Activated naive CD8-positive, alpha-beta T cell treated with anti-CD3 and anti-CD28 coated beads, Interleukin-2, amount 50 U/mL, for 24 hours (primary cell): ENCODE measurements at regions not wholly inside any gene's neighbourhood (a gene's known extent, or its start where the extent isn't known, plus 50 kb on each side); places are given as distances from the start of the nearest gene placed in this dataset.
"Not testable (repeated sequence)": the region's sequence is repeated elsewhere in the genome, so short reads cannot be mapped to it uniquely, and the experiment has no call there.

Source experiments
- ATAC-seq: fragments of 150-1000 bp; cut with Tn5 transposase; one replicate; pipeline ENCODE4 v1.10.0; 2021
- DNase-seq: peaks from one replicate; pipeline ENCODE4 v3.0.0; 2021
- H3K27ac Mint-ChIP-seq: one replicate; pipeline ENCODE4 v1.8.0; 2021; ENCODE audit warnings: mild to moderate bottlenecking, mixed read lengths
- H3K27me3 Mint-ChIP-seq: one replicate; pipeline ENCODE4 v1.8.0; 2021; ENCODE audit warnings: mixed read lengths
- H3K36me3 Mint-ChIP-seq: one replicate; pipeline ENCODE4 v1.8.0; 2021; ENCODE audit warnings: low read depth, mixed read lengths
- H3K4me1 Mint-ChIP-seq: one replicate; pipeline ENCODE4 v1.8.0; 2021; ENCODE audit warnings: mixed read lengths
- H3K4me3 Mint-ChIP-seq: one replicate; pipeline ENCODE4 v1.8.0; 2021; ENCODE audit warnings: mild to moderate bottlenecking, moderate library complexity, mixed read lengths
- H3K9me3 Mint-ChIP-seq: one replicate; pipeline ENCODE4 v1.8.0; 2021; ENCODE audit warnings: mixed read lengths

- ATAC-seq = no peak
- Mint-ChIP-seq H3K4me3 (no peak overlapping the region), H3K36me3 (peaks cover 4% of the 10 kb centered on the region), H3K27me3 (peaks cover 4% of the 10 kb centered on the region), H3K27ac (no peak overlapping the region), H3K4me1 (no peaks in the 10 kb centered on the region), H3K9me3 (peaks cover 7% of the 10 kb centered on the region)
- DNase-seq = no peak
These were observed 121.8 kb upstream of the OR4E1 start for GRCh38 chr14:21795456-21795855.

DNA sequence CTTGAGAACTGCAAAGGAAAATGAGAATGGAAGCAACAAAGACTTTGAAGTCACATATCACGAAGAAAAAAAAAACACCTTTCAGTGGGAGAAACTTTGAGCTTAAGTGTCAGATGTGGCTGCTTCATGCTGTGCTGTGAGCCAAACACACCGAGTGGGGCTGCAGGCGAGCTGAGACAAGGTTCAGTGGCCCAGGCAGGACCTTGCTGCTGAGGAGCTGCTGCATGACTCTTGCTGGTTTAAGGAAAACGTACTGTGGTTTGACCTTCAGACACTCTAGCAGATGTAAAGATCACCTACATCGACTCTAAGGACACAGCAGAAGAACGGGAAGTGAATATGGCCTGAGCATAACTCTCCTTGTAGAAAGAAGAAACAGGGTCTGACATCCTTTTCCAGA is 118.1 kb upstream of the OR4E1 start:
- H3K27me3 Mint-ChIP-seq = peaks cover 2% of the 10 kb centered on the region
- H3K27ac Mint-ChIP-seq = no peak overlapping the region
- H3K4me1 Mint-ChIP-seq = no peaks in the 10 kb centered on the region
- DNase-seq = no peak
- ATAC-seq = peak; percentile 86
- H3K9me3 Mint-ChIP-seq = peaks cover 7% of the 10 kb centered on the region
- peaks cover 4% of the 10 kb centered on the region for H3K36me3 Mint-ChIP-seq
- no peak overlapping the region for H3K4me3 Mint-ChIP-seq

- not testable (repeated sequence) for DNase-seq
These were observed 115.1 kb upstream of the OR4E1 start for GRCh38 chr14:21788687-21789086.

GRCh38 chr14:21787242-21787641 is 113.6 kb upstream of the OR4E1 start:
- H3K4me1 Mint-ChIP-seq, ATAC-seq, H3K36me3 Mint-ChIP-seq, H3K4me3 Mint-ChIP-seq, H3K27ac Mint-ChIP-seq, H3K9me3 Mint-ChIP-seq, DNase-seq: not testable (repeated sequence)
- peaks cover 16% of the 10 kb centered on the region for H3K27me3 Mint-ChIP-seq

More at GRCh38 chr14:21788687-21789086, 115.1 kb upstream of the OR4E1 start:
- H3K4me1 Mint-ChIP-seq, H3K27ac Mint-ChIP-seq, H3K4me3 Mint-ChIP-seq, ATAC-seq, H3K36me3 Mint-ChIP-seq, H3K9me3 Mint-ChIP-seq: not testable (repeated sequence)
- H3K27me3 Mint-ChIP-seq = peaks cover 14% of the 10 kb centered on the region

DNA sequence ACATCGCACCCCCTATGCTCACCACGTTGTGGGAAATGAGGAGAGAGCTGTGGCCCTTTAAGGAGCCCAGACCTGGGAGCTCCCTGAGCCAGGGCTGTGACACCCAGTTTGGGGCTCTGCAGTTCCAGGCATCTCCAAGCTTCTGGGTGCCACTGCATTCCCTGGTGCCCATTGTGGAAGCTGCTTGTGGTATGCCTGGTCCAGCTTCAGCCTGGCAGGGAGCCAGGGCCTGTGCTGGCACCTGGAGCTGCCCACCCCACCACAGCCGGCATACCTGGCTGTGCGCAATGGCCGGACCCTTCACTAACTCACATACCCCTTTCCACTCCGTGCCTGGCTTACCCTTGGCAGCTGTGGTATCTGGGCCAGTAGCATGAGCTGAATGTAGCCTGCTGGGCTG is 107.9 kb upstream of the OR4E1 start:
- H3K27ac Mint-ChIP-seq = no peak overlapping the region
- ATAC-seq = no peak
- H3K4me1 Mint-ChIP-seq = no peaks in the 10 kb centered on the region
- H3K4me3 Mint-ChIP-seq = no peak overlapping the region
- no peaks in the 10 kb centered on the region for H3K9me3 Mint-ChIP-seq
- peaks cover 24% of the 10 kb centered on the region for H3K27me3 Mint-ChIP-seq
- no peaks in the 10 kb centered on the region for H3K36me3 Mint-ChIP-seq
- no peak for DNase-seq

DNA sequence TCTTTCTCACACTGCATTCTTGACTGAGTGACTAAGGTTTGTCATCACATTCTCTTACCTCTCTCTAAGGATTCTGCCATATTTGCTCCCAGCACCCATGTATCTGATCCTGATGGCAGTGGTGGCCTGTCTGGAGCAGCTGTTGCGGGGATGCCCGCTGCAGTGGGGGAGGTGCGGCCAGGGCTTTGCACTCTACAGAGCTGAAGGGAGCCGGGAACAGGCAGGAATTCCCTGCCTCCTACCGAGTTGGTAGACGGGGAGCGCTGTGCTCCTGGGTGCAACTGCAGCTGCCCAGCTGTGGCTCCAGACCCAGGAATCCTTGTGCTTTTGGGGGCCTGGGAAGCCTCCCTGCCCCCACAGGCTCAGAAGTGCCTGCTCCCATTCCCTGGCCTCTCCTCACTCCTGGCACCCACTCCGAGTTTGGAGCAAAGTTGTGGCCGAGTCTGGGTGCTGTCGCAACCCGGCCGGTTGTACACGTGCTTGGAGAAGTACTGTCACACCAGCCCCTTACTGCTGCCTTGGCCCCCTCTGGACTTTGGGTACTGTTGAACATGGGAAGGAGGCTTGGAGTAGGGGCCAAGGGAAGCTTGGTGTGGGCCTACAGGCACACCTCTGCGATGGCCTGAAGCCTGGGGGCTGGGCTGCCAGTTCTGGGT is 106.9 kb upstream of the OR4E1 start:
- Mint-ChIP-seq H3K9me3 (no peaks in the 10 kb centered on the region), H3K27me3 (peaks cover 24% of the 10 kb centered on the region), H3K4me3 (no peak overlapping the region), H3K36me3 (no peaks in the 10 kb centered on the region), H3K27ac (no peak overlapping the region), H3K4me1 (no peaks in the 10 kb centered on the region)
- no peak for ATAC-seq
- DNase-seq = no peak

DNA sequence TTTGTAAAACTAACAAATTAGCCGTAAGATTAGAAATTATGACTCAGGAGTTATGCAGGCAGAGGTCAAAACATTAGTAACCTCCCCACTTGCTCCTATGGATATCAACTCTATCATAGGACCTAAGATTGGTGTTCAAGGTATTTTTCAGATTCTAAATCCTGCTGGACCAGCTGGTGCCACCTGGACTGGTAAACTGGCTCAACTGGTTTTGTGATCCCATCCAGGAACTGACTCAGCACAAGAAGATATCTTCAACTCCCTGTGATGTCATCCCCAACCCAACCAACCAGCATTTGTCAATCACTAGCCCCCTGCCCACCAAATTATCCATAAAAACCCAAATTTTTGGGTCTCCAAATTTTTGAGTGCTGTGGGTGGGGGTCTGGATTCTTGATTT is 98.1 kb upstream of the OR4E1 start:
- DNase-seq = no peak
- peaks cover 6% of the 10 kb centered on the region for H3K27me3 Mint-ChIP-seq

GRCh38 chr14:21768875-21769257 is 95.2 kb upstream of the OR4E1 start:
- H3K9me3 Mint-ChIP-seq = no peaks in the 10 kb centered on the region
- H3K27ac Mint-ChIP-seq = peak overlapping the region; percentile 72
- peak; percentile 33 for ATAC-seq
- H3K36me3 Mint-ChIP-seq = no peaks in the 10 kb centered on the region
- H3K27me3 Mint-ChIP-seq = peaks cover 2% of the 10 kb centered on the region
- no peaks in the 10 kb centered on the region for H3K4me1 Mint-ChIP-seq
- H3K4me3 Mint-ChIP-seq = peak overlapping the region; percentile 67
- no peak for DNase-seq

More for the DNA sequence above, 98.1 kb upstream of the OR4E1 start:
- Mint-ChIP-seq H3K36me3 (no peaks in the 10 kb centered on the region), H3K4me1 (no peaks in the 10 kb centered on the region), H3K4me3 (no peak overlapping the region), H3K27ac (no peak overlapping the region), H3K9me3 (no peaks in the 10 kb centered on the region)
- no peak for ATAC-seq

DNA sequence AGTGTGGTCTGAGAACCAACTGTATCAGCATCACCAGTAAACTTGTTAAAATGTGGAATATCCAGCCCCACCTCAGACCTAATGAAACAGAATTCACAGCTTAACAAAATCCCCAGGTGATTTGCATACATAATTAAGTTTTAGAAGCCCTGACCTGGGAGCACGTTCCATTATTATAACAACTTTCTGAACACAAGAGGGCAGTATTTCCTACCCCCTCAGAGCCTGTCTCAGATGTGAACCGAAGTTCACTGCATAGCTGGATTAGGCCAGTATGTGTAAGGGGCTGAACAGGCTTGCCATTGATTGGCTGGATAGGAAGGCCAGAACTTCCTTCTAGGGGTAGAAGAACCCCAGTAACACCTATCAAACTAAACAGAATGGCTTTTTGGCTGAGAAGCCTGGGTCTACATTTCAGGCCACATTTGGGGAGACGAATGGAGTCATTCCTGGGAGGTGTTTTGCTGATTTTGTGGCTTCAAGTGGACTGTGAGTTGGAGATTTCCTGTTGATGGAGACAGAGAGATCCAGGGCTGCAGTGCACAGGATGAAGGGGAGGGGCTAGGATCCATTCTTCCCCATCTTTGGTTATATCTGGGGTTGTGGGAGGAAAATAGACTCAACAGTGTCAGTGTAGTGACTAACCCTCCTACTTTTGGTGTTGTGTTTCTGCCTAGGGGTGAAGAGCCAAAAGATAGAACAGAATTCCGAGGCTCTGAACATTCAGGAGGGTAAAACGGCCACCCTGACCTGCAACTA is 94.7 kb upstream of the OR4E1 start:
- Mint-ChIP-seq H3K27me3 (peaks cover 2% of the 10 kb centered on the region), H3K27ac (peak overlapping the region; percentile 72), H3K36me3 (no peaks in the 10 kb centered on the region), H3K9me3 (no peaks in the 10 kb centered on the region), H3K4me3 (peak overlapping the region; percentile 67), H3K4me1 (no peaks in the 10 kb centered on the region)
- DNase-seq = no peak
- peak; percentile 89 for ATAC-seq

DNA sequence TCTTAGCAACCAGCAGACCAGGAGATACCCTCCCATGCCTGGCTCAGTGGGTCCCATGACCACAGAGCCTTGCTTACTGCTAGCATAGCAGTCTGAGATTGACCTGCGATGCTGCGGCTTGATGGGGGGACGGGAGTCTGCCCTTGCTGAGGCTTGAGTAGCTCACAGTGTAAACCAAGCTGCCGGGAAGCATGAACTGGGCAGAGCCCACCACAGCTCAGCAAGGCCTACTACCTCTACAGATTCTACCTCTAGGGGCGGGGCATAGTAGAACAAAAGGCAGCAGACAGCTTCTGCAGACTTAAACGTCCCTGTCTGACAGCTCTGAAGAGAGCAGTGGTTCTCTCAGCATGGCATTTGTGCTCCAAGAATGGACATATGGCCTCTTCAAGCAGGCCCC is 86.7 kb upstream of the OR4E1 start:
- H3K9me3 Mint-ChIP-seq, H3K36me3 Mint-ChIP-seq, H3K27ac Mint-ChIP-seq, ATAC-seq, H3K4me1 Mint-ChIP-seq, DNase-seq, H3K4me3 Mint-ChIP-seq: not testable (repeated sequence)
- peaks cover 23% of the 10 kb centered on the region for H3K27me3 Mint-ChIP-seq

- Mint-ChIP-seq H3K4me1 (peaks cover 10% of the 10 kb centered on the region), H3K27ac (peak overlapping the region; percentile 20), H3K36me3 (no peaks in the 10 kb centered on the region), H3K9me3 (no peaks in the 10 kb centered on the region), H3K27me3 (peaks cover 5% of the 10 kb centered on the region), H3K4me3 (peak overlapping the region; percentile 72)
- ATAC-seq (no peak), DNase-seq (no peak)
These were observed 75.8 kb upstream of the OR4E1 start for GRCh38 chr14:21749306-21749868.

GRCh38 chr14:21748869-21749303 is 75.3 kb upstream of the OR4E1 start:
- peak; percentile 41 for DNase-seq
- Mint-ChIP-seq H3K27ac (peak overlapping the region; percentile 20), H3K4me1 (peaks cover 10% of the 10 kb centered on the region), H3K9me3 (no peaks in the 10 kb centered on the region), H3K4me3 (peak overlapping the region; percentile 72), H3K36me3 (no peaks in the 10 kb centered on the region), H3K27me3 (peaks cover 5% of the 10 kb centered on the region)
- ATAC-seq = peak; percentile 86

DNA sequence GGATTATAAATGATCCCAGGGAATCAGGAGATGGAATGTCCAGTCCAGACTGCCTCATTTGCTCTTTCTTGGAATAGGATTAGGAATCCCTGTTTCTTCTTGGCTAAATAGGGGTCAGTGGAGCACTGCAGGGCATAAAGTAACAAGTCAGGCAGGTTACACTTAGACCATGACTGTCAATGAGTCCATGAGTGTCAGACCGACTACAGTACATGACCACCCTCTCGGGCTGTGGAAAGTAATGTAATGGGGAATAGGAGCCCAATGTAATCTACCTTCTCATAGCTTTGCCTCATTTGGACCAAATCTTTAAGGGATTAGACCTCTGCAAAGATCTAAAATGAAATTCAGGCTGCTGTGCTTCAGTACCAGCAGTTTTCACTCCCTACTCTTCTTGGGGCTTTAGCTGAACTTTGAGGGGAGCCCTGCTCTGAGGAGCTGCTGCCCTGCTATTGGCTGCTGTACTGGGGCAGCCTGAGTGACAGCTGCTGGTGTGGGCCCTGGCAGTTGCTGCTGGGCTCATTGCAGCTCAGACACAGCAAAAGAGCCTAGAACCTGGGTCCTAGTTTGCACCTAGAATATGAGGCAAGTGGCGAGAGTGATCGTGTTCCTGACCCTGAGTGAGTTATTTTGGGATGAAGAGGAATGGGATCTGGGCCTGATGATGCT is 62.2 kb upstream of the OR4E1 start:
- ATAC-seq (no peak), DNase-seq (peak; percentile 14)
- Mint-ChIP-seq H3K9me3 (no peaks in the 10 kb centered on the region), H3K27me3 (peaks cover 34% of the 10 kb centered on the region), H3K27ac (peak overlapping the region; percentile 53), H3K4me3 (peak overlapping the region; percentile 64), H3K4me1 (peaks cover 8% of the 10 kb centered on the region), H3K36me3 (peaks cover 1% of the 10 kb centered on the region)

- H3K4me1 Mint-ChIP-seq = peaks cover 8% of the 10 kb centered on the region
- DNase-seq (no peak), ATAC-seq (no peak)
- H3K27me3 Mint-ChIP-seq = peaks cover 36% of the 10 kb centered on the region
- no peak overlapping the region for H3K27ac Mint-ChIP-seq
- H3K4me3 Mint-ChIP-seq = peak overlapping the region; percentile 64
- H3K9me3 Mint-ChIP-seq = no peaks in the 10 kb centered on the region
- peaks cover 1% of the 10 kb centered on the region for H3K36me3 Mint-ChIP-seq
These were observed 61.6 kb upstream of the OR4E1 start for GRCh38 chr14:21735200-21735599.
